Heart left ventricle (tissue), 16 donors: ENCODE measurements at regions not wholly inside any gene's neighbourhood (a gene's known extent, or its start where the extent isn't known, plus 50 kb on each side); places are given as distances from the start of the nearest gene placed in this dataset.

ENCODE experiments used
- ATAC-seq, 4 donors: fragments of 200-7000 bp; cut with Tn5 transposase; one replicate each; pipeline ENCODE4 v1.9.1; 2020 to 2022; ENCODE audit warnings: moderate library complexity in 4 of 4, mild to moderate bottlenecking in 3 of 4, moderate number of reproducible peaks in 1 of 4
- DNase-seq, 5 donors: peaks; one replicate each; pipeline ENCODE4 v3.0.0-alpha.2; 2020
- H3K27ac ChIP-seq, 12 donors: fragments of 200-600 bp; sonication (generic) in 4 of 12; one replicate each; pipeline versions ENCODE4 v1.5.0 to v1.8.0; 2016 to 2022; ENCODE audit warnings: mild to moderate bottlenecking in 2 of 12
- H3K27me3 ChIP-seq, 9 donors: fragments of 200-600 bp; sonication (generic) in 2 of 9; one replicate each; pipeline versions ENCODE4 v1.5.1 to v1.8.0; 2016 to 2022; ENCODE audit warnings: mild to moderate bottlenecking in 3 of 9
- H3K36me3 ChIP-seq, 9 donors: fragments of 200-600 bp; sonication (generic) in 2 of 9; one replicate each; pipeline versions ENCODE4 v1.5.0 to v1.8.0; 2018 to 2022; ENCODE audit warnings: mild to moderate bottlenecking in 2 of 9
- H3K4me1 ChIP-seq, 12 donors: fragments of 200-600 bp; sonication (generic) in 4 of 12; one replicate each; pipeline versions ENCODE4 v1.5.0 to v1.8.0; 2016 to 2022; ENCODE audit warnings: mild to moderate bottlenecking in 3 of 12
- H3K4me3 ChIP-seq, 12 donors: fragments of 200-600 bp; sonication (generic) in 4 of 12; one replicate each; pipeline versions ENCODE4 v1.5.0 to v1.8.0; 2017 to 2022; ENCODE audit warnings: mild to moderate bottlenecking in 9 of 12, moderate library complexity in 4 of 12
- H3K9me3 ChIP-seq, 12 donors: fragments of 200-600 bp; sonication (generic) in 4 of 12; one replicate each; pipeline versions ENCODE4 v1.5.0 to v1.8.0; 2016 to 2022; ENCODE audit warnings: mild to moderate bottlenecking in 1 of 12
- POLR2A ChIP-seq, 2 donors: fragments of 450-650 bp; IDR thresholded peaks; one replicate each; pipeline ENCODE4 v1.6.1; 2017; ENCODE audit warnings: antibody characterized with exemption in 2 of 2, mild to moderate bottlenecking in 2 of 2, moderate library complexity in 2 of 2
- WGBS, 4 donors: extraction: QIAGEN DNeasy Blood & Tissue Kit in 2 of 4; methylation state at CpG; one replicate each; pipeline versions ENCODE4 v1.1.5 to v1.1.7; 2013 to 2018; 5-methylcytosine and 5-hydroxymethylcytosine counted together
- intact Hi-C, 10 donors: fragments of 100-400 bp; cut with DNase I; formaldehyde crosslinking; loops; one replicate each; pipeline versions ENCODE4 v1.11.1 to v1.14.2; 2022
- TF ChIP-seq, protein P1 (sequence below), 12 donors: fragments of 200-600 bp; sonication (generic) in 4 of 12; IDR thresholded peaks; one replicate each; pipeline versions ENCODE4 v1.5.0 to v1.8.0; 2018 to 2022; ENCODE audit warnings: antibody characterized with exemption in 12 of 12, mild to moderate bottlenecking in 5 of 12
- donor health status: ischemic (EF 13 %, LVEDD 7.1; RV severe dilation, severe dysfunction).
- donor health status: healthy with polysubstance abuse.
- donor health status: DM: no; HTN: yes; CAD: no.
- donor health status: DM: no; HTN: no; CAD: no.
- donor health status: ischemic (EF 25% LVEDD 6.9; RV normal size, moderate dysfunction).
- donor health status: ischemic (EF 25% LVEDD 5.7; RV mildly dilated, moderate dysfunction).
- donor health status: healthy.
- donor health status: DM: yes; HTN: yes; CAD: no.
- donor health status: ischemic (EF 35%, LVEDD 5.7; RV mildly dilated, moderate dysfunction).
- donor health status: nonischemic (EF 11% LVEDD 7.7; RV severe dilation, severe dysfunction).
- donor health status: DM: yes; HTN: yes; CAD: no.
- donor health status: PGD.
- donor health status: ischemic (EF 29% LVEDD 5.4; RV normal size, mild dysfunction).
- donor health status: nonischemic (EF 23%, LVEDD 6.1; RV moderate dilation, normal function).

DNA sequence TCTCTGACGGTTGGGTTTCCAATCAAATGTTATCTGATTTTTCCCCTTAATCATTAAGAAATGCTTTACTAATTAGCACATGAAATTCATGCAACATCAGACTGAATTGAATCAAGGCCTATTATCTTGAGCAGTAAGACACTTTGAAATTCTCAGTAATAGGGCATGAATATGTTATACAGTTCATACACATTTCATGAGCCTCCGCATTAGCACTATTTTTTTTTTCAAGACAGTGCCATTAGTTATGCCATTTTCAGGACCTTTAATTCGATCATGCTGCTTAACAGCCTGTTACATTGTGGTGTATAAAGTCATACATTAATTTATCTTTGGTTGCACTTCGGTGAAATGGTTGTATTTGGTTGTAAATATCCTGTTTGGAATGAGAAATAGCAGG, 862.6 kb upstream of the GOT2 start:
- no peak overlapping the region for H3K4me3 ChIP-seq
- no peaks in the 10 kb centered on the region for H3K9me3 ChIP-seq
- intact Hi-C loops = no loop called here
- H3K27me3 ChIP-seq = no peaks in the 10 kb centered on the region
- ATAC-seq (no peak), DNase-seq (no peak)
- TF ChIP-seq, protein P1, sequence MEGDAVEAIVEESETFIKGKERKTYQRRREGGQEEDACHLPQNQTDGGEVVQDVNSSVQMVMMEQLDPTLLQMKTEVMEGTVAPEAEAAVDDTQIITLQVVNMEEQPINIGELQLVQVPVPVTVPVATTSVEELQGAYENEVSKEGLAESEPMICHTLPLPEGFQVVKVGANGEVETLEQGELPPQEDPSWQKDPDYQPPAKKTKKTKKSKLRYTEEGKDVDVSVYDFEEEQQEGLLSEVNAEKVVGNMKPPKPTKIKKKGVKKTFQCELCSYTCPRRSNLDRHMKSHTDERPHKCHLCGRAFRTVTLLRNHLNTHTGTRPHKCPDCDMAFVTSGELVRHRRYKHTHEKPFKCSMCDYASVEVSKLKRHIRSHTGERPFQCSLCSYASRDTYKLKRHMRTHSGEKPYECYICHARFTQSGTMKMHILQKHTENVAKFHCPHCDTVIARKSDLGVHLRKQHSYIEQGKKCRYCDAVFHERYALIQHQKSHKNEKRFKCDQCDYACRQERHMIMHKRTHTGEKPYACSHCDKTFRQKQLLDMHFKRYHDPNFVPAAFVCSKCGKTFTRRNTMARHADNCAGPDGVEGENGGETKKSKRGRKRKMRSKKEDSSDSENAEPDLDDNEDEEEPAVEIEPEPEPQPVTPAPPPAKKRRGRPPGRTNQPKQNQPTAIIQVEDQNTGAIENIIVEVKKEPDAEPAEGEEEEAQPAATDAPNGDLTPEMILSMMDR (IDR thresholded peaks at IDR 0.05) = no peak
- no peak for TF ChIP-seq POLR2A (IDR thresholded peaks at IDR 0.05)
- H3K36me3 ChIP-seq = no peaks in the 10 kb centered on the region
- no peaks in the 10 kb centered on the region for H3K4me1 ChIP-seq
- H3K27ac ChIP-seq = no peak overlapping the region
- 85 to 88% (median 86%) methylated on average over 4 of the region's 4 CpGs for WGBS, 4 donors

DNA sequence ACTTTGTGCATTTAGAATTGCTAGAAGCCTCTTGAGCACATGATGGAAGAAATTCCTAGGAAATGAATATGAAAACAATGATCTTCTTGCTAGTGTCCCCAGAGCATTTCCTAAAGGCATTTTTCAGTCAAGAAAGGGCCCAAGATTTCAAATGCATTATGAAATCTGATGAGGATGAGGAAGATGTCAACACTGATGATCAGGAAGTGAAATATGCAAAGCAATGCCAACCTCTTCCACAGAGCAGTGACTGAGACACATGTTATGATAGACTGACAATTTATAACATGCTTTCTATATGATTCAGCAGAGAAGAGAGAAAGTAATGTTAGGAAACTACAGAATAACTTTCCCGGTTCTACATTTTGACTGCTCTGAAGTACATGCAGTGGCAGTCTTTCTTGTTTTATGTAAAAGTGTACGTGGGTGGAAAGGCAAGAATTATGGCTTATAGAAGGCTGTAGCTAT, 859.1 kb upstream of the GOT2 start:
- no peak overlapping the region for H3K27ac ChIP-seq
- TF ChIP-seq, protein P1 (IDR thresholded peaks at IDR 0.05) = no peak
- no peak for TF ChIP-seq POLR2A (IDR thresholded peaks at IDR 0.05)
- no peaks in the 10 kb centered on the region for H3K9me3 ChIP-seq
- no peaks in the 10 kb centered on the region for H3K4me1 ChIP-seq
- DNase-seq = no peak
- no peak overlapping the region for H3K4me3 ChIP-seq
- no peak for ATAC-seq
- no peaks in the 10 kb centered on the region for H3K27me3 ChIP-seq
- intact Hi-C loops = no loop called here
- no peaks in the 10 kb centered on the region for H3K36me3 ChIP-seq
- WGBS, 4 donors = 66 to 75% (median 73%) methylated on average over 2 of the region's 2 CpGs

DNA sequence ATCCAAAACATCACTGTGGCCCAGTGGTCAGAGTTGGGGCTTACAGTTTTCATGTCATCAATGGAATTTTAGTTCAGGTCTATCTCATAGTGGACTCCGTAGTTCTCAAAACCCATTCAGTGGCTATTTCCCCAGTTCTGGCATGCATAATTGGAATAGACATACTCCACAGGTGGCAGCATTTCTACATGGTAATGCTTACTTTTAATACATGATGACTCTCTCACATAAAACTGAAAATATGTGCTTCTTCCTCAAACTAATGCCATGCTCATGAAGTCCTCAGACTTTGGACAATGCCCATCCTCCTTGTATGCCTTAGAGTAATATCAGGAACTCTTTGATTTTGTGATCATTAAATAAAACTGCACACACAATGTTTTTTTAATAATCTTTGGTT, 857.4 kb upstream of the GOT2 start:
- ATAC-seq (no peak), DNase-seq (no peak)
- Histone ChIP-seq H3K36me3 (no peaks in the 10 kb centered on the region), H3K9me3 (no peaks in the 10 kb centered on the region), H3K4me3 (no peak overlapping the region), H3K27me3 (no peaks in the 10 kb centered on the region), H3K4me1 (no peaks in the 10 kb centered on the region), H3K27ac (no peak overlapping the region)
- TF ChIP-seq POLR2A (IDR thresholded peaks at IDR 0.05) = no peak
- TF ChIP-seq, protein P1 (IDR thresholded peaks at IDR 0.05) = no peak
- 85 to 89% (median 87%) methylated on average over 1 of the region's 1 CpG for WGBS, 4 donors
- intact Hi-C loops = no loop called here

DNA sequence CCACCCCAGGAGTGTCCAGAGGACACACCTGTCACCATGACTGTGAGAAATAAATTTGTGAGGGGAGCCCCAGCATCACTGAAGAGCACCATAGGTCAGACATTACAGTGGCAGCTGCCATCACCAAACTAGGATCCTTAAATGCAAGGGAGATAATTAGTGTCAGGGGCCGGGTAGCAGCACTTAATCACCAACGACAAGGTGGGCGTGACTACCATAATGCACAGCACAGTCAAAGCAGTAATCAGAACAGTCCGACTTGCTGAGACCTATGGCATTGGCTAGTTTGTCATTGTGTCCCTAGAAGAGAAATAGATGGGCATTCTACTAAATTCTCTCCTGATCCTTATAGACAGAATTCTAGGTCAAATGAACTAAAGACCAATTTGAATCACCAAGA, 856.7 kb upstream of the GOT2 start:
- TF ChIP-seq, protein P1 (IDR thresholded peaks at IDR 0.05) = no peak
- TF ChIP-seq POLR2A (IDR thresholded peaks at IDR 0.05) = no peak
- H3K4me3 ChIP-seq = no peak overlapping the region
- 78 to 92% (median 87%) methylated on average over 4 of the region's 4 CpGs for WGBS, 4 donors
- no peak for DNase-seq
- intact Hi-C loops = no loop called here
- no peak overlapping the region for H3K27ac ChIP-seq
- H3K9me3 ChIP-seq = no peaks in the 10 kb centered on the region
- no peak for ATAC-seq
- no peaks in the 10 kb centered on the region for H3K4me1 ChIP-seq
- H3K27me3 ChIP-seq = no peaks in the 10 kb centered on the region
- H3K36me3 ChIP-seq = no peaks in the 10 kb centered on the region
